KBM-7 (cell line): ENCODE measurements at regions not wholly inside any gene's neighbourhood (a gene's known extent, or its start where the extent isn't known, plus 50 kb on each side); places are given as distances from the start of the nearest gene placed in this dataset.
"Not testable (repeated sequence)": the region's sequence is repeated elsewhere in the genome, so short reads cannot be mapped to it uniquely, and the experiment has no call there.

ENCODE experiments used
- DNase-seq: peaks from one replicate; pipeline ENCODE4 v3.0.0-alpha.2; 2015
- in situ Hi-C: fragments of 300-500 bp; cut with MboI; formaldehyde crosslinking; loops from 2 replicates; pipeline ENCODE4 v1.14.3; 2020; ENCODE audit warnings: low sequenced_read_pairs, low pct_unique_long_range_greater_than_20kb, mixed read lengths

DNA sequence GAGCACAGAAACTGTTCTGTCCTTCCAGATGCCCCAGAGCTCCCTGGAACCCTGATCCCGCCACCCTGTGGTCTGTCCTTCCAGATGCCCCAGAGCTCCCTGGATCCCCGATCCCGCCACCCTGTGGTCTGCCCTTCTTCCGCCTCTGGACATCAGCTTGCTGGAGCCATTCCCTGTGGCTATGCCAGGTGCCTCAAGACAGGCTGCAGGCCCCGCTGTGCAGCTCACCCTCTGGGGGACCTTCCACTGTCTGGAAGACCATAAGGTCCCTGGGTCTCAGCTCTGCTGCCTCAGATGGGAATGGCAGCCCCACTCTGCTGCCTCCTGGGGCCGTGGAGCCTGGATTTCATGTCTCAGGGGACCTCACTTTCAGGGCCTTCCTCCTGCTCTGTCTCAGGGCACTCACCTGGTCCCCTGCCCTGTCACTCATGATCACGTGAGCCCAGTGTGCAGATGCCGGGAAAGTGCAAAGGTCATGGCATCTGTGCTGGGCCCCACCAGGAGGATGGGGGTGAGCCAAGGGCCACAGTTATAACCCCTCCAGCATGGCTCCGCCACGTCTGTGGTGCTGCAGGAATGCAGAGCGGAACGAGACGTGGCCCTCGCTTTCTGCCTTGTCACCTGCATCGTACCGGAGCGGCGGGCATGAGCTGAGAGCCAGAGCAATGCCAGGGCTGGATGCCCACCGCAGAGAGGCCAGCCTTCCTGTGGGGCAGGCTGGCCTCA lies 1520.7 kb downstream of the BRD1 start:
- in situ Hi-C loops, result no loop called here
- DNase-seq, result no peak

GRCh38 chr22:48306284-48306683 lies 1521.4 kb downstream of the BRD1 start:
- in situ Hi-C loops, result no loop called here
- DNase-seq, result no peak

DNA sequence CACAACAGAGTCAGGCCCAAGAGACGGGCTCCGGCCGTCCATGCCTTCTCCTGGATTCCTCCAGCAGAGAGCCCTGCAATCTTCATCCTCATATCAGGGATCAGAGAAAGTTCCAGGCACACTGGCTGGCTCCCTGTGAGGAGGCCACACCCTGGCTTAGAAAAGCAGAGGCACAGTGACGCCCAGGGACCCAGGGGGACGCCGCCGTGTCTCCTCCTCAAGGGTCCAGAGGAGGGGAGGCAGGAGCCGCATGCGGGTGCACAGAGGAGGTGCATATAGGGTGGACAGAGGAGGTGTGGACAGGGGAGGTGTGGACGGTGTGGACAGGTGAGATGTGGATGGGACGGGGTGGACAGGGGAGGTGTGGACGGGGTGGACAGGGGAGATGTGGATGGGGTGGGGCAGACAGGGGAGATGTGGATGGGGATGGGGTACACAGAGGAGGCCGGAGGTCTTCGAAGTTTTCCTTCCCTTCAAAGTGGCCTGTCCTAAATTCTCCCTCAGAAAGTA lies 1521.9 kb downstream of the BRD1 start:
- in situ Hi-C loops, result no loop called here
- DNase-seq, result no peak

DNA sequence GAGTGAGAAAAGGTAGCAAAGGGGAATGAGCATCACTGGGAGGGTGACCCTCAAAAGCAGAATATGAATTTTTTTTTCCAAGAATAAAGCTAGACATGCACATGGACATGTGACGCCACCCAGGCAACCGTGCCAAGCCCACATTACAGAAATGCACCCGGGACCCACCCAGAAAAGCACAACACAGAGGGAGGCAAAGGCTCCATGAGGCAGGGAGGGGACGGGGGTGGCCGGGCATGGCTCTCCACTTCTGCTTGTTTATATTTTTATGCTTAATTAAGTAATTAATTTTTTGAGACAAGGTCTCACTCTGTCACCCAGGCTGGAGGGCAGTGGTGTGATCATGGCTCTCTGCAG lies 1524.3 kb downstream of the BRD1 start:
- in situ Hi-C loops, result no loop called here
- no peak for DNase-seq

DNA sequence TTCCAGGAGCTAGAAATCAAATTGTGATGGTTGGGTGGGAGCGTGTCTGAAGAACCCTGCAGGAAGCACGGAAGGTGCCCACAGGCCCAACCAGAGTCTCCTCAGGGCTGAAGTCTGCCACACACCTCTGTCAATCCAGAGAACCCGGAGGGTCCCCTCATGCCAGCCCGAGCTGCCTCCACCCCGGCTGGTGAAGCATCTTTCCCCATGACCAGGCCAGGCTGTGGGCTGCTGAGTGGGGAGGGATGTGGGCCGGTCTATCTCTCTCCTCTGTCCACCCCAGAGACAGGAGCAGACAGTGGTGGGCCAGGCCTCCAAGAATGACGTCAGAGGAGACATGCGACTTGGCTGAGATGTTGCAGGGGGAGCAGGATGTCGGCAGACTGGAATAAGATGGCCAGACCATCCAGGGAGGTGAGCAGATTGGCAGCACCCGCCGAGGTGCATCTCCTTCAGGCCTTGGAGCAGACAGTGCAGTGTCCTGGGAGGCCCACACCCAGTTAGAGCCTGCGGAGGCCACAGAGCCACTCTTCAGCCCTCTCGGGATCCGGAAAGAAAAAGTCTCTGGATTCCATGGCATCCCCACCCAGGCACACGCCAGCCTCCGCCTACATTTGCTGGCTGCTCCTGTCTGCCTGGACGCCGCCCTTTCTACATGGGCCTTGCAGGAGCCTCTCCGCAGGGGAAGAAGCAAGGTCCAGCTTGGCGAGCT lies 1524.9 kb downstream of the BRD1 start:
- in situ Hi-C loops, result no loop called here
- no peak for DNase-seq

- DNase-seq, result no peak
- in situ Hi-C loops, result no loop called here
Measured at GRCh38 chr22:48301908-48302307, 1525.8 kb downstream of the BRD1 start.

- no peak for DNase-seq
- in situ Hi-C loops, result no loop called here
Measured at GRCh38 chr22:48301421-48301820, 1526.3 kb downstream of the BRD1 start.

DNA sequence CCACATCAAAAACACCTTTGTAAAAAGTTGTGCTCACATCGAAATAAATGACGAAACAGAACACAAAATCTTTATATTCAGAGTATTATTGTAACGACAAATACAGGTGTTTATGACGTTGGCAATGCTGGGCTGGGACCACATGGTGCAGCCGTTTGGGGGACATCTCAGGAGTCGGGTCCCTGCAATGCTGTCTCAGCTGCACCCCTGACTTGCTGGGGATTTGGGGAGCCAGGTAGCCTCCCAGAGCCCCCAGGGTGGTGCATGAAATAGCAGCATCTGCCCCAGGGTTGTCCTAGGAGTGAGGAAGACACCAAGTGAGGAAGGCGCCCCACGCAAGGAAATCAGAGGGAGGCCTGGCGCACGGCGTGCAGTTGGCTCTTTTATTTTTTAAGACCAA lies 1526.8 kb downstream of the BRD1 start:
- in situ Hi-C loops, result no loop called here
- no peak for DNase-seq

DNA sequence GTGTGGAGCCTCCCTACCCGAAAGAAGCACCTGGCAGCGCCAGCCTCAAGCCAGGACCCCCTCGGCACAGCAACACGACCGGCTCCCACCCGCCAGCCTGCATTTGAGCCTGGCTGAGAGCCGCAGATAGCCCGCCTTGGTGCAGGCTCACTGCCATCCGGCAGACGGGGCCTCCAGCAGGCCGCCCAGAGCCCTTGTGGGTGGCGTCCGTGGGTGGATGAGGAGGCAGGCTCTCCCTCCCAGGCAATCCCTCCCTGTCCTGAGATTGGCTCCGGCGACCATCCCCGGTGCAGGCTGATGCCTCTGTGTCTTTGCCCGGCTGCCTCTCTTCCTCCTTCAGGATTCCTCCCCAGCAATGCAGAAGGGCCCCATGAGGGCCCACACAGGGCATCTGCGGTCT lies 1527.9 kb downstream of the BRD1 start:
- in situ Hi-C loops, result no loop called here
- DNase-seq, result no peak

DNA sequence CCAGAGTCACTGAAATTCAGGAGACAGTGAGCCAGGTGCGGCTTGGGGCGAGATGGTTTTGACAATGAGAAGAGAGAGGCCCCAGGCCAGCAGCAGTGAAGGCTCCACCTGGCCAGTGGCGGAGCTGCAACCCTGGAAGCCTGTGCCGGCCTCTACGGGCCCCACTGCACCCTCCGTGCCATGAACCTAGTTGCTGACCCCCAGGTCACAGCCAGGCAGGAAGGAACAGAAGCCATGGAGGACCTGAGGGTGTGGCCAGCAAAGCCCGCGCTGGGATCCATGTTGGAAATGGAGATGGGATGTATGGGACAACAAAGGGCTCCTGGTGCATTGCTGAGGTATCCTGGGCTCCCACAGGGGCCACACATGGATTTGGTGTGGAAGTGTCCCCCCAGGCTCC lies 1528.5 kb downstream of the BRD1 start:
- no peak for DNase-seq
- in situ Hi-C loops, result no loop called here

GRCh38 chr22:48297296-48297695 lies 1530.4 kb downstream of the BRD1 start:
- no peak for DNase-seq
- in situ Hi-C loops, result no loop called here

GRCh38 chr22:48289954-48290353 lies 1527.5 kb downstream of the TBC1D22A start:
- in situ Hi-C loops, DNase-seq: not testable (repeated sequence)

DNA sequence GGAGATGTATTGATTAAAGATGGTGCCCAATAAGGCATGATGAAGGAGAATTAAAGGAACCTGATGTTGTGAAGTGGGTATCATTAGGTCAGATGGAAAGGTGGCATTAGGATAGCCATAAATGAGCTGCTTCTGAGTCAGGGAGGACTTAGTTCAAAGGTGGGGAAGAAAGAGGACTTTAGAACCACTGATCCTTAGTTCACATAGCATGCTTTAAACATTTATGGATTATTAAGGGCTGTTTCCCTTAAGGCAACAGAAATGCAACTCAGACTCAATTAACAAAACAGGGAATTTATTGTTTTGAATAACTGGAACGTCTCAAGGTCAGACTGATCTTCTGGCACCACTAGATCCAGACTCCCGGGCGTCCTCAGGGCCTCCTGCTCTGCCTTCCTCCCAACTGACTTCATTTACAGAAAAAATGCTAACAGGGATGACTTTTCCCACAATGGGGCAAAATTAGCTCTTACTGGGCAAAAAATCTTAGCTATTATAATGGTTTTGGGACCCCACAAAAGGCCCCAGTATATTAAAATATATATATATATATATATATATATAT lies 1526.0 kb downstream of the TBC1D22A start:
- in situ Hi-C loops, result no loop called here
- DNase-seq, result no peak

- in situ Hi-C loops, result no loop called here
- no peak for DNase-seq
Measured at GRCh38 chr22:48287031-48287430, 1524.6 kb downstream of the TBC1D22A start.

- DNase-seq, result no peak
- in situ Hi-C loops, result no loop called here
Measured at GRCh38 chr22:48284671-48285070, 1522.2 kb downstream of the TBC1D22A start.

DNA sequence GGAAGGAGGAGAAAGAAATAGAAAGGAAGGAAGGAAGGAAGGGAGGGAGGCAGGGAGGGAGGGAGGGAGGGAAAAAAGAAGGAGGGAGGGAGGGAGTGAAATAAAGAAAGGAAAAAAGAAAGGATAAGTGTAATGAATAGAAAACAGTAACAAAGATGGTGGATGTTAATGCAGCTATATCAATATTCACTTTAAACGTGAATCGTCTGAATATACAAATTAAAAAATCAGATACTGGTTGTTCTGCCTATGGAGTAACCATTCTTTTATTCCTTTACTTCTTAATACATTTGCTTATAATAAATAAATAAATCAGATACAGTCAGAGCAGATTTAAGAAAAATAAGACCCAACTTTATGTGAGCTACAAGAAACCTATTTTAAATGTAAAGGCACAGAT lies 1520.4 kb downstream of the TBC1D22A start:
- no peak for DNase-seq
- in situ Hi-C loops, result no loop called here

GRCh38 chr22:48279461-48279756 lies 1517.0 kb downstream of the TBC1D22A start:
- in situ Hi-C loops, result no loop called here
- DNase-seq, result no peak

DNA sequence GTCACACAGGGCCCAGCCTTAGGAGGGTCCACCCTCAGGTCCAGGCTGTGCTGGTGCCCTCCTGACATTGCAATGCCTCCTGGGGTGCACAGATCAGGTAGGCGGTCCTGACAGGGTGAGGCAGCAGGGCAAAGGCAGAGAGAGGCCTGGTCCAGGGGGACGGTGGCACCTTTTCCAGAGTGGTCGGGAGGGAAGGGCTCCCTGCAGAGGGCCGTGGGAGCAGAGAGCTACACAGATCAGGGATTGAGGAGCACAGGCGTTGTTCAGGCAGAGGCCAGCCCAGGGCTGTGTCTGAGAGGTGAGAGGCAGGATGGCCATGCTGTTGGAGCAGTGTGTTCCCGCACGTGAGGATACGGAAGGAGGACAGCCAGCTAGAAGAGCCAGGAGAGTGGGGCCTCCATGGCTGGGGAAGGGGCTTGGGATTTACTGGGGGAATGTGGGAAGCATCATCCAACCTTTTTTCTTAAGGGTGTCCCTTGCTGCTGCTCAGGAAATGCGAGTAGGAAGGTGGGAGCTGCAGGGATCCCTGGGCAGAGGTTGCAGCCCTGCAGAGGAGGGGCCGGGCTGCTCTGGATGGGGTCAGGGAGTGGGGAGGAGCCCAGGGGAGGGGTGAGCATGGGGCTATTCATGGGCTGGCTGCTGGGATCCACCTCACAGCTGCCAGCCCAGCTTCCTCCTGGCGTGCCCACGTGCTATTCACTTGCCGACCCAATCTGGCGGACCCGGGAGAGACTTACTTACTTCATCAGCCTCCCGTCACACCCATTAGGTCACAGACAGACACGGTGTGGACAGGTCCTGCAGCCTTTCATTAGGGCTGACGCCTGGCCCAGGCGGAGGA lies 1516.4 kb downstream of the TBC1D22A start:
- in situ Hi-C loops, result no loop called here
- no peak for DNase-seq

- in situ Hi-C loops, result no loop called here
- no peak for DNase-seq
Measured at GRCh38 chr22:48277868-48278581, 1515.6 kb downstream of the TBC1D22A start.
